BLaER1 treated with 17β-estradiol and CSF1 and Interleukin-3, amounts not matched to agents 10 nM and 100 nM (cell line): ENCODE measurements at regions not wholly inside any gene's neighbourhood (a gene's known extent, or its start where the extent isn't known, plus 50 kb on each side); places are given as distances from the start of the nearest gene placed in this dataset.

Experiments used
- H3K27ac ChIP-seq, 11 experiments: shearing (Covaris generic); formaldehyde crosslinking; 2 replicates each; pipeline ENCODE4 v1.8.1; 2022
- H3K27me3 ChIP-seq, 11 experiments: shearing (Covaris generic); formaldehyde crosslinking; 2 replicates each; pipeline ENCODE4 v1.8.1; 2022
- H3K36me3 ChIP-seq, 11 experiments: shearing (Covaris generic); formaldehyde crosslinking; 2 replicates each; pipeline ENCODE4 v1.8.1; 2022
- H3K4me1 ChIP-seq, 10 experiments: shearing (Covaris generic); formaldehyde crosslinking; 2 replicates each; pipeline ENCODE4 v1.8.1; 2022
- H3K4me2 ChIP-seq, 11 experiments: shearing (Covaris generic); formaldehyde crosslinking; 2 replicates each; pipeline ENCODE4 v1.8.1; 2022
- H3K4me3 ChIP-seq, 10 experiments: shearing (Covaris generic); formaldehyde crosslinking; 2 replicates each; pipeline ENCODE4 v1.8.1; 2022
- H3K9ac ChIP-seq, 11 experiments: shearing (Covaris generic); formaldehyde crosslinking; 2 replicates each; pipeline ENCODE4 v1.8.1; 2022
- H3K9me3 ChIP-seq, 11 experiments: shearing (Covaris generic); formaldehyde crosslinking; replicated peaks in 1 of 11; 2 replicates each; pipeline ENCODE4 v1.8.1; 2022
- H4K20me1 ChIP-seq, 11 experiments: shearing (Covaris generic); formaldehyde crosslinking; 2 replicates each; pipeline ENCODE4 v1.8.1; 2022
- Cebpa-rat ChIP-seq, 11 experiments: shearing (Covaris generic); IDR thresholded peaks; 2 replicates each; pipeline ENCODE4 v1.8.1; 2022

DNA sequence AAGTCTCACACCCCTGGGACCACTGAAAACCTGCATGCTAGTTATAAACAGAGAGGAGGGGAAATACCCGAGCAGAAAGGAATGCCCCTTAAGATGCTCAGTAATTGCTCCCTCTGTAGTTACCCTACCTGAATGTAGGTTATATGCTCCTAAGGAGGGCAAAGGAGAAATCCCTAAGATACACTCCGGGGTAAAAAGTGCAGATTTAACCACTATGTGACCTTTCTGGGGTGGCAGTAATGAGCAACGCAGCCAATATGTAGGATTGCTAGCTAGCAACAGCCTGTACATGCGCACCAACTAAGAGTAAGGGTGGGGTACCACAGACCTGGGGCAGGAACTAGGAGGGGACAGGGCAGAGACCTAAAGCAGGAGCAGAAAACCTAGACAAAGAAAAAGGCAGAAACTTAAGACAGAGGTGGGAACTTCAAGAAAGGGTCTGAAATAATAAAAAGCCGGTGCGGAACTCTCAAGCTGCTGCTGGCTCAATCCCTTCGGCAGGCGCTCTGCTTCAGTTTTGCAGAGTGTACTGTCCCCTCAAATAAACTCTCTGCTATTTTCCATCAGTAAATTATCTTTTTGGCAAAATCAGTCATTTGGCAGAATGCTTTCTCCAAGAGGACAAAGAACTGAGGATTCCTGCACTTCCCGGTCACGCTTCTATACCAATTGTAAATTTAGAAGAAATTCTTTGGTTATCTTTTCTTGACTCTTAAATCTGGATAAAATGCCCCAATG lies 823.8 kb downstream of the CDH11 start:
- H3K9ac ChIP-seq = no peak overlapping the region
- no peak overlapping the region for H3K4me2 ChIP-seq
- no peaks in the 10 kb centered on the region for H3K9me3 ChIP-seq
- H3K27me3 ChIP-seq = no peaks in the 10 kb centered on the region
- TF ChIP-seq Cebpa-rat (IDR thresholded peaks at IDR 0.05) = no peak
- no peaks in the 10 kb centered on the region for H3K4me1 ChIP-seq
- H3K27ac ChIP-seq = no peak overlapping the region
- H3K36me3 ChIP-seq = no peaks in the 10 kb centered on the region
- H3K4me3 ChIP-seq = no peak overlapping the region
- no peaks in the 10 kb centered on the region for H4K20me1 ChIP-seq

DNA sequence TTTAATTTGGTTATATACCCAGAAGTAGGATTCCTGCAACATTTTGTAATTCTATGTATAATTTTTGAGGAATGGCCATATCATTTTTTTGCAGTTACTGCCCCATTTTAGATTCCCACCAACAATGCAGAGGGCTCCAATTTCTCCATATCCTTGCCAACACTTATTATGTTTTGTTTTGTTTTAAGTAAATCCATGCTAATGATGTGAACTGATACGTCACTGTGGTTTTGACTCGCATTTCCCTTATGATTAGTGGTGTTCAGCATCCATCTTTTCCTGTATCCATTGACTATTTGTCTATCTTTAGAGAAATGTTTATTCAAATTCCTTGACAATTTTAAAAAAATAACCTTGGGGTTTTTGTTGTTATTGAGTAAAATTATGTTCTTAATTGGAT lies 826.4 kb downstream of the CDH11 start:
- Histone ChIP-seq H3K4me2 (no peak overlapping the region), H3K4me3 (no peak overlapping the region), H3K27ac (no peak overlapping the region), H3K9ac (no peak overlapping the region), H3K4me1 (no peaks in the 10 kb centered on the region), H3K36me3 (no peaks in the 10 kb centered on the region), H4K20me1 (no peaks in the 10 kb centered on the region), H3K9me3 (no peaks in the 10 kb centered on the region), H3K27me3 (no peaks in the 10 kb centered on the region)
- TF ChIP-seq Cebpa-rat (IDR thresholded peaks at IDR 0.05) = no peak

DNA sequence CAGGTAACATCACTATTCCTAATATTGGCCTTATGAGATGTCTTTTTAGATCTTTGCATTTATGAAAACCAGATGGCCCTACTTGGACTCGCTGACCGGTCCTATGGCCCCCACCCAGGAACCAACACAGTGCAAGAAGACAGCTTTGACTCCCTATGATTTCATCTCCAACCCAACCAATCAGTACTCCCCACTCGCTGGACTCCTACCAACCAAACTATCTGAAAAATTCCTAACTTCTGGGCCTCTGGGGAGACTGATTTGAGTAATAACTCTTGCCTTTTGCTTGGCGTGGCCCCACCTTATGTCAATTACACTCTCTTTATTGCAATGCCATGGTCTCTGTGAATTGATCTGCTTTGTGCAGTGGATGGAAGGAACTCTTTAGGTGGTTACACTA lies 828.9 kb downstream of the CDH11 start:
- H3K36me3 ChIP-seq = no peaks in the 10 kb centered on the region
- H4K20me1 ChIP-seq = no peaks in the 10 kb centered on the region
- H3K4me1 ChIP-seq = no peaks in the 10 kb centered on the region
- no peak overlapping the region for H3K27ac ChIP-seq
- H3K9me3 ChIP-seq = no peaks in the 10 kb centered on the region
- no peak overlapping the region for H3K9ac ChIP-seq
- H3K4me3 ChIP-seq = no peak overlapping the region
- TF ChIP-seq Cebpa-rat (IDR thresholded peaks at IDR 0.05) = no peak
- no peak overlapping the region for H3K4me2 ChIP-seq
- H3K27me3 ChIP-seq = no peaks in the 10 kb centered on the region

DNA sequence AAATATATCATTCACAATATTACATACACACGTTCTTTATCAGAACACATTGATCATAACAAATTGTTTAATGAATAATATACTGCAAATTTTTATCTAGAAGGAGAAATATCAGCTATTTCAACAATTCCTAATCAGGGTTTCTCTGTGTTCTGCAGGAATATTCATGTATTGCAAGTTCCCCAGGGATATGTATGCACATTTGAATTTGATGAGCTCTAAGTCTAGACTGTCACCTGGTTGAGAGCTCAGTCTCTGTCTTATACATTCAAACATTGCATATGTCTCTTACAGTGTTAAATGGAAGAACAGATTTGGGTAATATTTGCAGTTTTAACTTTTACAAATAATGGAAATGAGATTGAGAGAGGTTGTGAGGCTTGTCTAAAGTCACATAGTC lies 829.7 kb downstream of the CDH11 start:
- H3K9ac ChIP-seq = no peak overlapping the region
- no peak overlapping the region for H3K27ac ChIP-seq

DNA sequence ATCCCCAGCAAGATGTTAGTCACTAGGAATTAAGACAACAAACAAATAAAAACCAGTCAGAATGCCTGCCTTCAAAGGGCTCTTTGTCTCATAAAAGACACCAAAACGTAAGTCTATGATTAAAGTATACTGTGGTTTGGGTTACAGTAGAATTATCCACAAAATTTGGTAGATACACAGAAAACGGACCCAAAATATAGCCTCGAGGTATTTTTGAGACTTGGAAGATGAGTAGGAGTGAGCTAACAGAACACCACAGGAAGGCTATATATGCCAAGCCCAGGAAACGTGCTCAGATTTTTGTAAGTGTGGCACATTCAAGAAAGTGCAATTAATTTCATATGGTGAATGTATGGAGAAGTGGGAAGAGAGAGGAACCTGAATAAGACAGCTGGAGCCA lies 831.4 kb downstream of the CDH11 start:
- Histone ChIP-seq H4K20me1 (no peaks in the 10 kb centered on the region), H3K36me3 (no peaks in the 10 kb centered on the region), H3K4me1 (no peaks in the 10 kb centered on the region), H3K4me2 (no peak overlapping the region), H3K9me3 (no peaks in the 10 kb centered on the region), H3K9ac (no peak overlapping the region), H3K4me3 (no peak overlapping the region), H3K27me3 (no peaks in the 10 kb centered on the region), H3K27ac (no peak overlapping the region)
- no peak for TF ChIP-seq Cebpa-rat (IDR thresholded peaks at IDR 0.05)

More for the DNA sequence above, 829.7 kb downstream of the CDH11 start:
- H3K9me3 ChIP-seq = no peaks in the 10 kb centered on the region
- H4K20me1 ChIP-seq = no peaks in the 10 kb centered on the region
- H3K4me1 ChIP-seq = no peaks in the 10 kb centered on the region
- no peaks in the 10 kb centered on the region for H3K27me3 ChIP-seq
- H3K36me3 ChIP-seq = no peaks in the 10 kb centered on the region
- H3K4me3 ChIP-seq = no peak overlapping the region
- no peak for TF ChIP-seq Cebpa-rat (IDR thresholded peaks at IDR 0.05)
- no peak overlapping the region for H3K4me2 ChIP-seq

DNA sequence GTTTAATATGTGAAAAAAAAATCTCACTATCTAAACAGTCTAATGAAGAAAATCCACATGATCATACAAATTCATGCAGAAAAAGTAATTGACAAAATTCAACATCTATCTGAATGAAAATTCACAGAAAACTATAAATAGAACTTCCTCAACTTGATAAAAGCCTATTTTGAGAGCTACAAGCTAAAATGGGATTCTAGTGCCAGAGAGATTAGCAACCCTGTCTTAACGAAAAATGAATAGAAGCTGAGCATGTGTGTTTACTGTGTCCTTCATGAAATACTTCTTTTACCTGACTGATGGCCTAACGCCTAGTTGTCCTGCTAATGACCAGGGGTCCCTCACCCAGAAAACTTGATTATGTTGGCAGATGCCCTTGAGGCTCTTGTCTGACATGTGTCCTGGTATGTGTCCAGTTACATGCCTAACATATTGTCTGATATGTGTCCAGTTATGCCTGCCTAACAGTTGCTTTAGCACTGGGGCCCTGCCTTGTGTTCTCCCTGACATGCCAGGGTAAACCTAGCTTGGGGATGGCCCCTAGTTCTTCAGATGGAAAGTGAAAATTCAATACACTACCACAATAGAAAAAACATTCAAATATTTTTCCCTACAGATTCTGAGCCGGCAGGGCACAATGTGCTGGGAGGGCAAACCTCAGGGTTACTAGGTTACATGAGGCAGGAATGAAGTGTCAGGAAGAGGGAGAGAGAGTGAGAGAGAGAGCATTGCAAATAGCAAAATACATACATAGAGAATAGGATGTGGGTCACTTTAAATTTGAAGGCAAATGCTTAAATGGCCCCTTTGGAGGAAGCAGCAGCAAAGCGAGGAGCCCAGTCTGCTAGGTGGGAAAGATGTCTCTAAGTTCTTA lies 834.0 kb downstream of the CDH11 start:
- TF ChIP-seq Cebpa-rat (IDR thresholded peaks at IDR 0.05) = no peak
- Histone ChIP-seq H3K4me2 (no peak overlapping the region), H3K27ac (no peak overlapping the region), H3K4me3 (no peak overlapping the region), H3K9me3 (no peaks in the 10 kb centered on the region), H3K9ac (no peak overlapping the region), H3K27me3 (no peaks in the 10 kb centered on the region), H3K4me1 (no peaks in the 10 kb centered on the region), H4K20me1 (no peaks in the 10 kb centered on the region), H3K36me3 (no peaks in the 10 kb centered on the region)

DNA sequence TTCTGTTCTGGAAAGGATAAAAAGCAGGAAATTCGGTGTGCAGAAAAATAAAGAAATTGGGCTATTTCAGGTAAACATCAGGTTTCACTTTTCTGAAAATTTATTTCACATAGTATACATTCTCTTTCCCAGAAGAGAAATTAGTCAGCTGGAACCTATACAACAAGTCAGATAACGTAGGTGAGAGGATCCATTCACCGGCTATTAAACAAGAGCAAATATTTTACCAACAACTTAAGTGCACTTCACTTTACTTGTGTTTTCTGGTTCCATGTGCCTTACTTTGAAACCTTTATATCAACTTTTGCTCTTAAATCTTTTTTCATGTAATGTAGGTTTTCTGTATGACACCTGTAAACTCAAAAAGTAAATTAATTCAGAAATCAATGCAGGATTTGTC lies 839.7 kb downstream of the CDH11 start:
- no peak overlapping the region for H3K27ac ChIP-seq
- peaks cover 0 to 6% (median 0%) of the 10 kb centered on the region in 11 experiments; a peak in 1 of 22 replicates for H3K9me3 ChIP-seq
- no peaks in the 10 kb centered on the region for H3K36me3 ChIP-seq

DNA sequence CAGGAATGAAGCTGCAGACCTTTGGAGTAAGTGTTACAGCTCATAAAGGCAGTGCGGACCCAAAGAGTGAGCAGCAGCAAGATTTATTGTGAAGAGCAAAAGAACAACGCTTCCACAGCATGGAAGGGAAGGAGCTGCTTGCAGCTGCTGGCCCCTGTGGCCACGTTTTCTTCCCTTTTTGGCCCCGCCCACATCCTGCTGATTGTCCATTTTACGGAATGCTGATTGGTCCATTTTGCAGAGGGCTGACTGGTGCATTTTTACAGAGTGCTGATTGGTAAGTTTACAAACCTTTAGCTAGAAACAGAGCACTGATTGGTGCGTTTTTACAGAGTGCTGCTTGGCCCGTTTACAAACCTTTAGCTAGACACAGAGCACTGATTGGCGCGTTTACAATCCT lies 841.5 kb downstream of the CDH11 start:
- H3K27me3 ChIP-seq = no peaks in the 10 kb centered on the region
- H3K27ac ChIP-seq = no peak overlapping the region
- TF ChIP-seq Cebpa-rat (IDR thresholded peaks at IDR 0.05) = no peak
- H3K4me2 ChIP-seq = no peak overlapping the region
- H3K4me3 ChIP-seq = no peak overlapping the region
- no peaks in the 10 kb centered on the region for H3K4me1 ChIP-seq
- no peak overlapping the region for H3K9ac ChIP-seq
- H3K9me3 ChIP-seq = peaks cover 0 to 6% (median 0%) of the 10 kb centered on the region in 11 experiments; a peak in 1 of 22 replicates
- no peaks in the 10 kb centered on the region for H3K36me3 ChIP-seq
- H4K20me1 ChIP-seq = no peaks in the 10 kb centered on the region

More for the DNA sequence above, 839.7 kb downstream of the CDH11 start:
- H3K4me3 ChIP-seq = no peak overlapping the region
- H3K9ac ChIP-seq = no peak overlapping the region
- no peaks in the 10 kb centered on the region for H3K4me1 ChIP-seq
- no peaks in the 10 kb centered on the region for H4K20me1 ChIP-seq
- no peak for TF ChIP-seq Cebpa-rat (IDR thresholded peaks at IDR 0.05)
- no peak overlapping the region for H3K4me2 ChIP-seq
- no peaks in the 10 kb centered on the region for H3K27me3 ChIP-seq

DNA sequence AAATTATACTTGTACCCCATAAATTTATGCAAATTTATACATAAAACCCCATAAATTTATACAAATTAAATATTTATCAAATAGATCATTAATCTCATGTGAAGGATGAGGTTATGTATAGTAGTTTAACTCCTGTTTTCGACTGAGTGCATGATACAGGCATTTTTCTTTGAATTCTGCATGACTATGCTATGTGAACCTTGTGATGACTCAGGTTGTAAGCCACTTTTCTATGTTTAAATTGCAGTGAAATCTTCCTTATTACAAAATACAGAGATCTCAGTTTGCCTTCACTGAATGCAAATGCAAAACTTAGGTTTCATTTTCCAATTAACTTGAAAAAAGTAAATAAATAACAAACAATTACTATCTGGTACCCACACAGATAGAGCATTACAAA lies 843.7 kb downstream of the CDH11 start:
- Histone ChIP-seq H3K27ac (no peak overlapping the region), H3K4me1 (no peaks in the 10 kb centered on the region), H3K36me3 (no peaks in the 10 kb centered on the region), H4K20me1 (no peaks in the 10 kb centered on the region), H3K4me2 (no peak overlapping the region), H3K27me3 (no peaks in the 10 kb centered on the region), H3K4me3 (no peak overlapping the region), H3K9ac (no peak overlapping the region), H3K9me3 (peaks cover 0 to 6% (median 0%) of the 10 kb centered on the region in 11 experiments; a peak in 1 of 22 replicates)
- TF ChIP-seq Cebpa-rat (IDR thresholded peaks at IDR 0.05) = no peak
